Astrocyte of the hippocampus (primary cell): ENCODE measurements at regions not wholly inside any gene's neighbourhood (a gene's known extent, or its start where the extent isn't known, plus 50 kb on each side); places are given as distances from the start of the nearest gene placed in this dataset.
A peak's percentile ranks its signal among the peaks of the same experiment; 100 is the strongest.

Experiments
- DNase-seq: peaks from one replicate; pipeline ENCODE4 v3.0.0; 2011; ENCODE audit warnings: low read depth, low spot score

DNA sequence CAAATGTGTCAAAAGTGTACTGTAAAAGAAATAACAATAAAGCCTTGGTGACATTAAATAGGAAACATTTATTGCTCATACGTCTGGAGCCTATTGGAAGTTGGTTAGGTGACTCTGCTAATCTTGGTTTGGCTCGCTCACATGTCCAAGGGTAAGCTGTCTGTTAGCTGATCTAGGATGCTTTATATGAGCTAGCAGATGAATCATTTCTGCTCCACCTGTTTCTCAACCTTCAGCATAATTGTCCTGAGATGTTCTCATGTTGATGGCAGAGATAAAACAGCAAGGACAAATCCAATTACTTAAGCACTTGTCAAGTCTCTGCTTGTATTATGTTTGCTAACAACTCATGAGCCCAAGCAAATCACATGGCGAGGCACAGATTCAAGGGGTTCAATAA, 56.0 kb upstream of the CD53 start:
- DNase-seq, result no peak

DNA sequence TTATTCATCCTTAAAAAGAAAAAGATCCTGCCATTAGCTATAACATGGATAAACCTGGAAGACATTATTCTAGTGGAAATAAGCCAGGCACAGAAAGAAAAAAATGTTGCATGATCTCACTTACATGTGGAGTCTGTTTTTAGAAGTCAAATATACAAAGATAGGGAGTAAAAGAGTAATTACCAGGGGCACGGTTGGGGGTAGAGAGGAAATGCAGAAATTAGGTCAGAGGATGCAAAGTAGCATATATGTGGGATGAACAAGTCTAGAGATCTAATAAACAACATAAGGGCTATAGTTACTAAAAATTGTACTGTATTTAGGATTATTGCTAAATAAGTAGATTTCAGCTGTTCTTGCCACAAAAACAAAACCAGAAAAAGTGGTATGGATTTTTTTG, 61.4 kb upstream of the CD53 start:
- no peak for DNase-seq

DNA sequence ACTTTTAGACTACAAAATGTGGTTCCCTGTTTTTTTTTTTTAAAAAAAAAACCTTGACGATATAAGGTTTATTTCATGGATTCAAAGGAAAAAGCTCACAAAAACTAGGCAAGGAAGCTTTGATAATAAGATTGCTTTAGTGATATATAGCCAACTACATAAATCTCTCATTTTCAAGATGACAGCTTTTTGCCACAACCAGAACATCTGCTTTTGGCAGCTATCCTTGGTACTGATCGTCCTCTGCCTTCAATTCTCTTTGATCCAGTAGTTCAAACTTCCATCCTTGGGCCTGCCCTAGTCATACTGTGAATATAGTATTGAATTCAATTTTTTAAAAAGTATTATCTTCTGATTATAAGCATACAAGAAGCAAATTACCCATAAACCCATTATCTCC, 72.9 kb upstream of the CD53 start:
- DNase-seq, result no peak

- DNase-seq, result no peak
Observed at GRCh38 chr1:110798691-110799256, 74.2 kb upstream of the CD53 start.

DNA sequence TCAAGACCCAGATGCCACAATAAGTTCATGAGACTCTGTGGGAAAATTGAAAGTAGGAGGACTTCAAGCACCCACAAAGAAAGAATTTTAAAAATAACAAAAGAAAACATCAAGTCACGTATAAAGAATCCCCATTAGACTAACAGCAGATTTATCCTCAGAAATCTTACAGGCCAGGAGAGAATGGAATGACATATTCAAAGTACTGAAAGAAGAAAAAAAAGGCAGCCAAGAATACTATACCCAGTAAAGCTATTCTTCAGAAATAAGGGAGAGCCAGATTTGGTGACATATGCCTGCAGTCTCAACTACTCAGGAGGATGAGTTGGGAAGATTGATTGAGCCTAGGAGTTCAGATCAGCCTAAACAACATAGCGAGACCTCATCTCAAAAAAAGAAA, 84.3 kb upstream of the CD53 start:
- no peak for DNase-seq

DNA sequence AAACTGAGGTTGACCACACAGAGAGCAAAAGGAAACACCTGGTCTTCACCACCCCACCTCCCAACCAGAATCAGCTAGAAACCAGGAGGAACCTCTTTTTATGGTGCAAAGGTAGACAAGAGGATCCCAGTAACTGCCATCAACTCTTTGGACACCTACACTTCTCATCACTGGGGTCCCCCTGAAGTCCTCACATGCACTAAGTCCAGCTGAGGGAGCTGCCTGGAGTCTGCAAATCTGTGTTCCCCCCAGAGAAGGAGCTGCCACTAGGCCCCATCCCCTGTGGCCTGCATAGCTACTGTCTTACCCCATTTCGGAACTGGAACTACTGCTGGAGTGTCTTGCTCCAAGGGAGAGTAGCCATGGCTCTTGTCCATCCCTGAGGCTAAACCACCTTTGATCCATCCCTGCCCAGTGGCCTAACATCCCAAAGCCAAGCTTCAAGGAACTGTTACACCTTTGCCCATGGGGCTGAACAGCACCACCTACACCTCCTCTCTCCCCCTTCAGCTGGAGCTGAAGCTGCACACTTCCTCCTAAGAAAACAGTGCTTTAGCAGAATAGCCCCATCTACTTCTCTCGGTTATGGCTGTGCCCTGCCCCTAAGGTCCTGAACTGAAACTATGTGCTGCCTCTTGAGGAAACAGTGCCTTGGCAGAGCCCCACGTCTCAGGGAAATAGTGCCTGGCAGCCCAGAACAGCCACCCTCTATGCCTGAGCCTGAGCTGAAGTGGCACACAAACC, 85.4 kb upstream of the CD53 start:
- DNase-seq, result no peak

DNA sequence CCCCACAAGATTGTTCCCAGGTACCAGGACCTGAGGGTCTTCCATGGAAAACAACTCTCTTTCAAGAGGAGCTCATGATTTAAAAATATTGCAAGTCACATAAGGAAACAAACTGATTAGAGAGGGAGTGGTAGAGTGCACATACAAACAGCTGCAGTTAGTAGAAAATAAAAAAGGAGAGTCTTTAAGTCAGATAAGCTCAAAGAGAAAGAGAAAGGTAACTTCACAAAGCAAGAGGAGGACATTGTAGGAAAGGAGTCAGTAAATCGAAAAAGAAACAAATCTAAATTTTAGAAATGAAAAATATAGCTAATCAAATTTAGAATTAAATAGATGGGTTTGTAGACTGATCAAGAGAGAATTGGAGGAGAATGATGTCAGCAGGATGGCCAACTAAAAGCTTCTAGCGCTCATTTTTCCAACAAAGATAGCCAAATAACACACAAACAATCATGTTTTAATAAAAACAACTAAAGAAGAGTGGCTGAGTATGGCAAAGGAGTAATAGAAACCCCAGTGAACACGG, 86.1 kb upstream of the CD53 start:
- no peak for DNase-seq

DNA sequence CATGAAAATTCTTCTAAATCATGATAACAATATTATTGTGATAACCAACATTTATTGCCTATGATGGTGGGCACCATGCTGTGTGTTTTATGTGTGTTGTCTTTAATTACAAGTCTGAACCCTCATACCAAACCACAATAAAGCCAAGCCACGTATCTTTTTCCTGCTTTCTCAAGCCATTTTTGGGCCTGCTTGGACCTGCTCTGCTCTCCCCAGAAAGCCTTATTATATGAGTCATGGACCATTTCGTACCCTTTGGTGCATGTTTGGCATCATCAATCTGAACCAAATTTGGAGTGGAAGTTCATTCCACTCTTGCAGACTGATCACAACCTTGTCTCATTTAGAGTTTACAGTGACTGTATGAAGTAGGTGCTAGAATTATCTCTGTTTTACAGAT, 87.3 kb upstream of the CD53 start:
- no peak for DNase-seq

- no peak for DNase-seq
Observed at GRCh38 chr1:110785055-110785454, 87.9 kb upstream of the CD53 start.

DNA sequence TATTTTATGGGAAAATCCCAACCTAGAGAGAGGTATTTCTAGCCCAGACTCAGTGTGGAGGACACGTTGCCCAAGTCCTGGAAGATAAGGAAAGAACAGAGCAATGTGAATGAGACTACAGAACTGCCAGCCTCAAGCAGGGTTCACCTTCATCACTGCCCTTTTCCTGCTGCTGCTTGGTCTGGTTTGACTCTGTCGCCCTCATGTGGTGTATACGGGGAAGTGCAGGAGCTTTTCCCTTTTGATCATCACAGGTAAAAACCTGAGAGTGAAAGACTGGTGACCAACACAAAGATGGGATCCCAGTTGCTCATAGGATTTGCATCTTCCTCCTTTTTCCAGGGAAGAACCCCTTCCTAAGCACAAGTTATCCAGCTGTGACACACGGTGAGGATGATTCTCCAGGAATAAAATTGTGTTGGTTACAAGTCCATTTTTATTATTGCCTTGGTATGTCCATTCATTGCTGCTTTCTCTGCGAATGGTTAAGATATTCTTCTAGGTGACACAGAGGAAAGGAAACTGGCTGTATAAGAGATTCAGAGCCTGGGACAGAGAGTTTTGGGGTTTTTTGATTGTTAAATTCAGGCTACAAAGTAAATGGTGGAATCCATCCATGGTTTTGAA, 89.5 kb upstream of the CD53 start:
- DNase-seq, result peak; percentile 65

DNA sequence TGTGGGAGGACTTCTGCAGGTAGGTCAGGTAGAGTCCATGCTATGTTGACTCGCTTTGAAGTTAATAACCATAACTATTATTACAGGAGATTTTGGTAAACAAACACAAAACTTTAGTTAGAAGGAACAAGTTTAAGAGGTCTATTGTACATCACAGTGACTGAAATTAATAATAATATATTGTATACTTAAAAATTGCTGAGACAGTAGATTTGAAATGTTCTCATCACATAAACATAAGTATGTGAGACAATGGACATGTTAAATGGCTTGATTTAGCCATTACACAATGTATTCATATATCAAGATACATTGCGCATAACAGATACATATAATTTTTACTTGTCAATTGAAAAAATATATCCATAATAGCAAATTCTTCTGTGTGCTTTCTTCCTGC, 91.4 kb upstream of the CD53 start:
- DNase-seq, result no peak

DNA sequence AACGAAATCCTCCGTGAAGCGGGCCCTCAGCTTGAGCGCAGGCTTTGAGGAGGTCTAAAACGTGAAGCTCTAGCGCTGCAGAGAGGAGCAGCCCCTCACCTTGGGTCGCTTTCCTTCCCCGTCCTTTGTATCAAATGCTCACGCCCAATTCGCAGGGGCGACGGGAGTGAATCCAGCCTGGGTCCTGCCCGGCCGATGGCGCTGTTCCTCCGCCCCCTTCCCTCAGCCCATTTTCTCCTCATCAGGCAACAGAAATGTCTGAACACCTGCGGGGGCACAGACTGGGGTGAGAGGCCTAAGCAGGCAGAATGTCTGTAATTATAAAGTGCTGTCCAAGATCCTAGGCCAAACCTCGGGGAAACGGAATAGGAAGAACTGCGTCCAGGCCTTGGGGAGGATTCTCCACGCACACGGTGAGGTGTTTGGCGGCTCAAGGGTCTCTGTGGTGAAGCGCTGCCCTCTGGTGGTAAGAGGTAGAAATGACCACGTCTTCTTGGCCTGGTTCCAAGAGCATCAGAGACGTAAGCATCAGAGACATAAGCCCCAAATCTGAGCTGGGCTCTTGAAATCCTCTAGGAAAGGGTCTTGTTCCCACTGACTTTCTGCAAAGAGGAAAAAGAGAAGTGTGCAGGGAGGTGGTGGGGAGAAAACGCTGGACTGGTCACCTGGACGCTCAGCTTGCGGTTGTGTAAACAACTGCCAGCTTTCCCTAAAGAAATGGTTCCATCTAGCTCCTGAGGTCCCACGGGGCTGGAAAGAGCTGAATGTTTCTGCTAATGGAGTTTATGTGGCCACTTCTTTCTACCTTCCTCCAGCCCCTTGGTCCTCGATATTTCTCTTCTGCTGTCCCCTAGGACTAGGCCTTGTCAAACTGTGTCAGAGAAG, 92.1 kb upstream of the CD53 start:
- peak; percentile 74 for DNase-seq

DNA sequence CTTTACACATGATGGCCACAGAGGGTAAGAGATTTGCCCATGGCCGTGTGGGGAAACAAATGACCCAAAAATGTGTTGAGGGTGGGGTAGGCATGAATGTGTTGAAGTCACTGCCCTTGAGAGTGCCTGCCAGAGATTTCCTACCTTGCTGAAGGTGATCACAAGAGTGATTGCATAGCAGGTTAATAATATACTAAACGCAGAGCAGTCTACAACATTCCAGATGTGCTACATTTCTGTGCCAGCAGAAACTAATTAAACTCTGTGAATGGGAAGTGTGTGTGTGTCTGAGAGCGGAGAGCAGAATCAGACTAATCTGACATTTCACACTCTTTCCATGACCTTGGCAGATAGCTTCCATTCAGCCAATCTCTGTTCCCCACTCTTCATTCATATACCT, 93.3 kb upstream of the CD53 start:
- no peak for DNase-seq

DNA sequence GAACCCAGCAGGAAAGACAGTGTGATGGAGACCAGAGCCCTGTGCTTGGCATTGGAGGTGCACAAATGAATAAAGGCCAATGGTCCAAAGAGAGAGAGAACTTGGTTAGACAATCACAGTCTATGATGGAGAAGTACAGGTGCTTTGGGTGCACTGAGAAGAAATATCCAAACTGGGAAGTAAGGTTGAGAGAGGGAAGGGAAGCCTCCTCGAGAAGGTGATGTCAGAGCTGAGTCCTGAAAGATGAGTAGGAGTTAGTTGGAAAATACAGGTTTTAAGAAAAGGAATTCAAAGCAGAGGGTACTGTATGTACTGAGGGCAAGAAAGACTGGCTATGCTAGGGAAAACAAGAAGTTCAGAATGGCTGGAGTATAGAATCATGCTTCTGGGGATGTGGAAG, 94.1 kb upstream of the CD53 start:
- no peak for DNase-seq

GRCh38 chr1:110777228-110777627, 95.7 kb upstream of the CD53 start:
- no peak for DNase-seq

- no peak for DNase-seq
Observed at GRCh38 chr1:110774398-110774797, 98.5 kb upstream of the CD53 start.

- DNase-seq, result no peak
Observed at GRCh38 chr1:110773813-110774212, 99.1 kb upstream of the KCNA3 start.

DNA sequence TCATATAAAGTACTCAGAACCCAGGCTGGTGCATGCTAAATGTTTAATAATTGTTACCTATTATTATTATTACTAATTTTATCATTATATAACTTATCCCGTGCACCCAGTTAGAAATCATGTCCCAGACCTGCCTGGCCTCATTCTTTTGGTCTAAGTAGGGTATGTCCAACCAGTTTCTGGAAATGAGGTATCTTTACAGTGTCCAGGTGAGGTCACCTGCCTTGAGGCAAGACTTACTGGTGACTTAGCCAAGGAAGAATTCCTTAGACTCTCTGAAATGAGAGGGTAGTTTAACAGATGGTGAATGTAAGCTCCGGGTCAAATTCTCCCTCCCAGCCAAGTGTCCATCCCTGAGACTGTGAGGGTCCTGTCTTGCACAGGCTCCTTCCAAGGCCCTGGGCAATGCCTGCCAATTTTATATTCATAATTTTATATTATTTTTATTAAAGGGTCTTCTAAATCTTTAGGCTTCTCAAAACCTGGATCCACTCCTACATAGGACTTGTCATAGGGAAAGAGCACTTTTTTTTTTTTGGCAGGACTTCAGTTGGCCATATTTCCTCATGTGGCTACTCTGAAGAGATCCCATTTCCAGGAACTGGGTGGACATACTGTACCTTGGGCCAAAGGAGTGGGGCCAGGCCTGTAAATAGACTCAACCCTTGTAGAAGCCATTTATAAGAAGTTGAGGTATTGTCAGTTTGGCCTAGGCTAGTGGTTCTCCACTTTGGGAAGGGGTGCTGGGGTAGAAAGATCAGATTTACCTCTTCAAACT, 96.7 kb upstream of the KCNA3 start:
- no peak for DNase-seq

DNA sequence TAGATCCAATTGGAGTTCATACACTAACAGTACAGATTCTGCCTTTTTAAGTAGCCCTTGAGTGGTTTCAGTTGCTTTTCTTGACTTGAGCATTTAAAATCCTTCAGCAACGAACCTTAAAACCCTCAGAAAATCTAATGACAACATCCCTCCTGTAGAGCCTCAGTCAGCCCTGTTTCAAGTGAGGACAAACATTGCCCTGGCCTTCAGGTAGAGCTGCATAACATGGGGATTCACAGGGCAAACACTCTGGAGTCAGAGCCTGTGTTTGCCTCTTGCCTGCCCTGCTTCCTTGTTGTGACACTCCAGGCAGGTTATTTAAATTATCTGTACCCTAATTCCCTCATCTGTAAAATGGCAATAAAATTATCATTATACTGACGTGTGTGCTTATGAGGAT, 96.1 kb upstream of the KCNA3 start:
- no peak for DNase-seq

DNA sequence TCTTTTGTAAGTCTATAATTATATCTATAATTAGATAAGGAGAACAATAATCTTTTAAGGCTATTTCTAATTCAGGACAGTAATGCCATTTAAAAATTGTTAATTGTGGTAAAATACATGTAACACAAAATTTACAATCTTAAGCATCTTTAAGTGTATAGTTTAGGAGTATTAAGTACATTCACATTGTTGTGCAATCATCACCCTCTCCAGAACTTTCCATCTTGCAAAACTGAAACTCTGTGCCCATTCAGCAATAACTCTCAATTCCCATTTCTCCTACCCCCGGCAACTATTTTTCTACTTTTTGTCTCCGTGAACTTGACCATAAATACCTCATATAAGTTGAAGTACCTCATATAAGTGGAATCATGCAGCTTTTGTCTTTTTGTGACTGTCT, 93.9 kb upstream of the KCNA3 start:
- DNase-seq, result no peak

DNA sequence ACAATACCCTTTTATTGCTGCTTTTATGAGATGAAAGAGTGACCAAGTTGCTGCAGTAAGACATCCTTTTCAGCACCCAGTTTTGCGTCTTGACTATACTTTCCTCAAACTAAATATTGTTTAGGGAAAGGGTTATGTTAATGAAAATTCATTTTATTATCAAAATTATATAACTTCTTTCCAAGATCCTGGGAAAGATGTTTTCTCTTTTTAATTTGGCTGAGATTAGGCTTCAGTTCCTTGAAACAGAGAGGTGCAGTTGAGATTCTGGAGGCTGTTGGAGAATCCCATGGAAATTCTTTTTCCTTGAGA, 91.6 kb upstream of the KCNA3 start:
- no peak for DNase-seq
